NCI-H226 (cell line): ENCODE measurements at regions not wholly inside any gene's neighbourhood (a gene's known extent, or its start where the extent isn't known, plus 50 kb on each side); places are given as distances from the start of the nearest gene placed in this dataset.
"Not testable (repeated sequence)": the region's sequence is repeated elsewhere in the genome, so short reads cannot be mapped to it uniquely, and the experiment has no call there.

Experiments
- DNase-seq: peaks from one replicate; pipeline ENCODE4 v3.0.0-alpha.2; 2015

GRCh38 chr4:183044924-183045640 is 54.0 kb upstream of the WWC2 start:
- DNase-seq = not testable (repeated sequence)

GRCh38 chr4:183038436-183038835 is 60.6 kb upstream of the WWC2 start:
- no peak for DNase-seq

- DNase-seq = peak; percentile 15
Measured at GRCh38 chr4:183035726-183036415, 63.2 kb upstream of the WWC2 start.

- no peak for DNase-seq
Measured at GRCh38 chr4:183035256-183035655, 63.8 kb upstream of the WWC2 start.

GRCh38 chr4:183030823-183031222 is 68.2 kb upstream of the WWC2 start:
- no peak for DNase-seq

GRCh38 chr4:183030309-183030708 is 68.7 kb upstream of the WWC2 start:
- DNase-seq = no peak

DNA sequence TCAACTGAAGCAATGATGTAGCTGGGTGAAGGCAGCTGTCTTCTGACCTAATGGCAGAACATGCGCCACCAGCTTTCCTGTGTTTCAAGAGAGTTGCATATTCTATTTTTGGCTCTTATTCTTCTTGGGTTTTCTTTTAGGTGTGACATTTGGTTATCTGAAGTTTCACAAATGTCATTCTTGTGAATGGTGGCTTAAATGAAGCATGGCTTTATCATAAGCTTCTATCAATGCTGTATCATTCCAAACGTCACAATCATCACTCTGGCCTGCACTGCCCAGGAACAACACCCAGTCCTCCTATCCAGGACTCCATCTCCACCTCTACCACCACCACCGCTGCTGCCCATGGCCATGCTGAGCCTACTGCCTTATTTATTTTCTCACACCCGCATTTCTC is 69.7 kb upstream of the WWC2 start:
- no peak for DNase-seq

DNA sequence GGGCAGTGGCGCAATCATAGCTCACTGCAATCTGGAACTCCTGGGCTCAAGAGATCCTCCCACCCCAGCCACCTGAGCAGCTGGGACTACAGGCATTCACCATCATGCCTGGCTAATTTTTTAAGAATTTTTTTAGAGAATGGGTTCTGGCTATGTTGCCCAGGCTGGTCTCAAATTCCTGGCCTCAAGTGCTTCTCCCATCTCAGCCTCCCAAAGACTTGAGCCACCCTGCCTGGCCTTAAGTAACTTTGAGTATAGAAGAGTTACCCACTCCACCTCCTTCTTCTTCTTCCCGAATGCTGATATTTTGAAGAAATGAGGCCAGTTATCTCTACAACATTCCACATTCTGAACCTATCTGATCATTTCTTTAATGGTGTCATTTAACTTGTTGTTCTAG is 72.4 kb upstream of the WWC2 start:
- DNase-seq = no peak

- no peak for DNase-seq
Measured at GRCh38 chr4:183022617-183023016, 76.4 kb upstream of the WWC2 start.

DNA sequence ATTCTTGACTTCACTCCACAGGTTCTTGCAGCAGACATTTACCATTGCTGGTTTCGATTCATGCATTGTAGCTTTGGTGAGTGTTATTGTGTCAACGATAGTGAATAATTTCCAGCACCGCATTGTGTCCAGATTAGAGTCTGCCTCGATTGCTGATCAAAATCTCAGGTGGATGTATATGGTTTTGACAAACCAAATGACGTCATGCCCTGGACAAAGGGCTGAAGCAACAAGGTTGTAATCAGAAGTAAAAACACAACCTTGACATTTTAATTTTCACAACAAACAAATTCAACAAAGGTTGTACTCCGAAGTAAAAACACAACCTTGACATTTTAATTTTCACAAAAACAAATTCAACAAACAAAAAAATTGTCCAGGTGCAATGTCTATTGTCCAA is 81.1 kb upstream of the WWC2 start:
- DNase-seq = no peak

DNA sequence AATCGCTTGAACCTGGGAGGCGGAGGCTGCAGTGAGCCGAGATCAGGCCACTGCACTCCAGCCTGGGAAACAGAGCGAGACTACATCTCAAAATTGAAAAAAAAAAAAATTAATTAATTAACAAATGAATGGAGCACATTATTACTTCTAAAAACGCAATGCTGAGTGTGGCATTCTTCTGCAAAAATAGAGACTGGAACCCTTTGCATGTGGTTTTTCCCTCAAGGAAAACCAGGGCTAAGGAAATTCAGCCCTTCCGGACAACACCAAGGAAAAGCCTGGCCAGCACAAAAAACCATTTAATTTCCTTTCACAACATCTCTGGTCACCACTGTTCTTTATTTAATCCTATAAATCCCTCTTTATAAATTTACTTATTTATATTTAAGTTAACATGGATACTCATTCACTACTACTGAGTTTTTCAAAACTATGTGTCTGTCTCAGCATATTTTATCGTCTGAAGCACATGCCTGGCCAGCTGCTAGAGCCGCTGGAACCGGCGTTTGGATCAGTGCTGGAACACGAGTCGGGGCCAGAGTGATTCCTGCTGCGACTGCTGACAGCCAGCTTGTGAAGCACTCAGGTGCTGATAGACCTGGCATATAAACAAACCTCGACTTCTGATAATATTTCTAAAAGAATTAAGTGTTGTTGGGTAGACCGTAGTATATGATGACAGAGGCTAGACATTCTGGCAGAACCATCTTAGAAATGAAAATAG is 84.5 kb upstream of the WWC2 start:
- no peak for DNase-seq

GRCh38 chr4:183013730-183014002 is 85.4 kb upstream of the WWC2 start:
- DNase-seq = no peak

GRCh38 chr4:183012879-183013729 is 86.0 kb upstream of the WWC2 start:
- DNase-seq = no peak

DNA sequence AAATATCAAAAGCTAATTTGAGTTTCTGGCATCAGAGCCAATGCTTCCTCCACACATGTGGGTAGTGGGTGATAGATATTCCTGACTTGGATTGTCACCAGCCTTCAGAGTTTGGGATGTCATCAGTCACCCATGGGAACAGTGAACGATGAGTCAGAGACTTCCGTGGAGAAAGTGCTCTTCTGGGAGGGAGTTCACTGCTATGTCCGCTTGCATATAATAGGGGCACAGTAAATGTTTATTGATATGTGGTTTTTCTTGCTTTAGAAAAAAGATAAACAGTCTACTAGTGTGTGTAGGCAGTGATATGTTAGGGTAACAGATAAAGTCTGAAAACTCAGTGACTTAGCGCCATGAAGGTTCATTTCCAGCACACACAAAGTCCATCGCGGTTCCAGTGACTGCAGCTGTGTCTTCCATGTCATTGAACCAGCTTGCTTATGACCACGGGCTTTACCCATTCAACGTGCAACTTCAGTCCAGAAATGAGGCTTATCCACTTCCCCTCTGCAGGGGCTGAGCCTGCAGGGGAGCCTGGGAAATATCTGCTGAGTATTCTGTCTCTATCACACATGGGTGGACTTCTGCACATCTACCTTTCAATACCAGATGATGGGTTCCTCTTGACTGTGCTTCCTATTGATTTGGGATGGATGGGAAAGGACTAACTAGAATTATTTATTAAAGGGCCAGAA is 87.7 kb upstream of the WWC2 start:
- no peak for DNase-seq

- DNase-seq = no peak
Measured at GRCh38 chr4:183008492-183008891, 90.6 kb upstream of the WWC2 start.

- DNase-seq = not testable (repeated sequence)
Measured at GRCh38 chr4:183004370-183004769, 87.2 kb upstream of the DCTD start.

DNA sequence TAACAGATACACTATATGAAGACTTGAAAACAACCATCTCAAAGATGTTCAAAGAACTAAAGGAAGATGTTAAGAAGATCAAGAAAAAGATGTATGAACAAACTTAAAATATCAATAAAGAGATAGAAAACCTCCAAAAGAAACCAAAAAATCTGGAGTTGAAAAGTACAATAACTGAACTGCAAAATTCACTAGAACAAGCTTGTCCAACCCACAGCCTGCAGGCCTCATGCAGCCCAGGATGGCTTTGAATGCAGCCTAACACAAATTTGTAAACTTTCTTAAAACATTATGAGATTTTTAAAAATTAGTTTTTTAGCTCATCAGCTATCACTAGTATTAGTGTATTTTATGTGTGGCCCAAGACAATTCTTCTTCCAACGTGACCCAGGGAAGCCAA is 77.0 kb upstream of the DCTD start:
- no peak for DNase-seq

DNA sequence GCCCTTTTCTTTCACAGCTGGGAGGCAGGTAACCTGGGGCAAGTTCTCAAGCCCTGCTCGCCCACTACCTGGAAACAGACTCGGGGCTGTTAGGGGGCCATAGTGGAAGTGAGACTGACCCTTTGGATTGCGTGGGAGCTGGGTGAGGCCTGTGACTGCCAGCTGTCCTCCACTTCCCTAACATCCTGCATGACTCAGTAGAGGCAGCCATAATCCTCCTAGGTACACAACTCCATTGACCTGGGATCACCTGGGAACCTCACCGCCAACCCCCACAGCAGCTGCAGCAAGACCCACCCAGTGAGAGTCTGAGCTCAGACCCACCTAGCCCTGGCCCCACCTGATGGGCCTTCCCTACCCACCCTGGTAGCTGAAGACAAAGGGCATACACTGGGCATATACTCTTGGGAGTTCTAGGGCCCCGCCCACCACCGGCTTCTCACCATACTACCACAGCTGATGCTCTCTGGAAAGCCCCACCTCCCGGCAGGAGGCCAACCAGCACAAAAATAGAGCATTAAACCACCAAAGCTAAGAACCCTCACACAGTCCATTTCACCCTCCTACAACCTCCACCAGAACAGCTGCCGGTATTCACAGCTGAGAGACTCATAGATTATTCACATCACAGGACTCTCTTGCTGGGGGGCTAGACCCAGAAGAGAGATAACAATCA is 61.1 kb upstream of the DCTD start:
- DNase-seq = peak; percentile 75

GRCh38 chr4:182975806-182976205 is 58.6 kb upstream of the DCTD start:
- DNase-seq = peak; percentile 82

GRCh38 chr4:182973941-182974340 is 56.8 kb upstream of the DCTD start:
- no peak for DNase-seq

GRCh38 chr4:182973511-182973911 is 56.3 kb upstream of the DCTD start:
- no peak for DNase-seq

GRCh38 chr4:182971702-182972101 is 54.5 kb upstream of the DCTD start:
- DNase-seq = no peak
